Upper lobe of left lung (tissue), 4 donors: ENCODE measurements at regions not wholly inside any gene's neighbourhood (a gene's known extent, or its start where the extent isn't known, plus 50 kb on each side); places are given as distances from the start of the nearest gene placed in this dataset.

Experiments used
- CTCF ChIP-seq, 6 experiments: fragments of 450-650 bp in 4 of 6; fragments of 200-600 bp in 2 of 6; sonication (generic) in 2 of 6; IDR thresholded peaks; one replicate each; pipeline ENCODE4 v1.5.1; 2016 to 2019; ENCODE audit warnings: antibody characterized with exemption in 6 of 6
- EP300 ChIP-seq, 4 donors: sonication (generic); formaldehyde crosslinking; IDR thresholded peaks; one replicate each; pipeline ENCODE4 v1.5.1; 2017; ENCODE audit warnings: antibody characterized with exemption in 4 of 4, control low read depth in 2 of 4
- POLR2A ChIP-seq, 4 donors: fragments of 450-650 bp; IDR thresholded peaks; one replicate each; pipeline ENCODE4 v1.5.1; 2016 to 2017; ENCODE audit warnings: antibody characterized with exemption in 4 of 4, mild to moderate bottlenecking in 2 of 4
- POLR2AphosphoS5 ChIP-seq, 2 donors: sonication (generic); formaldehyde crosslinking; IDR thresholded peaks; one replicate each; pipeline ENCODE4 v1.5.1; 2017; ENCODE audit warnings: antibody characterized with exemption in 2 of 2

DNA sequence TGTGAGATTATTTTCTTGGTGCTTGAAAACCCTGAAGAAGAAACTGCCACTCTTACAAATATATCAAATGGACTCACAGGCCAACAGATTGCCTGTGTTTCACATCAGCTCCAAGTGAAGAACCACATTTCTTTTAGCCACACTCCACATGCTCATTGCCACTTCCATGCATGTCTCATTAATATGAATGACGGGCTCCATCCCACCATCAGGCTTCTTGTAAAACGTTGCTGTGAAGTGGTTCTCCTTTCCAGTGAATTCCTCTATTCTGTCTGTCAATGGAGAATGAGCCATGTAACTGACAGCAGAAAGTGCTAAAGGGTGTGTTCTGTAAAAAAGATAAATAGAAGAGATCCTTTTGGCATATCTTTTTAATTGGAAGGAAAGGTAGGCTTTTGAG is 188.2 kb upstream of the RMST start:
- TF ChIP-seq CTCF (IDR thresholded peaks at IDR 0.05) (no peak), POLR2AphosphoS5 (IDR thresholded peaks at IDR 0.05) (no peak), POLR2A (IDR thresholded peaks at IDR 0.05) (no peak), EP300 (IDR thresholded peaks at IDR 0.05) (no peak)
